HEK293 (cell line): ENCODE measurements at regions not wholly inside any gene's neighbourhood (a gene's known extent, or its start where the extent isn't known, plus 50 kb on each side); places are given as distances from the start of the nearest gene placed in this dataset.

ENCODE experiments used
- FEZF1 ChIP-seq: fragments of 450-650 bp; formaldehyde crosslinking; IDR thresholded peaks from 2 replicates; pipeline ENCODE4 v1.5.1; 2016; ENCODE audit warnings: missing biosample characterization, missing genetic modification characterization
- GLIS2 ChIP-seq: fragments of 450-650 bp; formaldehyde crosslinking; IDR thresholded peaks from 2 replicates; pipeline ENCODE4 v1.5.1; 2016; ENCODE audit warnings: missing biosample characterization, missing genetic modification characterization
- SETDB1 ChIP-seq: IDR thresholded peaks from one replicate; pipeline ENCODE4 v1.6.1; 2017; ENCODE audit warnings: mild to moderate bottlenecking, low read length, moderate library complexity, mixed read lengths; ENCODE audit not compliant: insufficient read length
- SP7 ChIP-seq: fragments of 450-650 bp; formaldehyde crosslinking; IDR thresholded peaks from 2 replicates; pipeline ENCODE4 v1.5.1; 2016; ENCODE audit warnings: missing biosample characterization, missing genetic modification characterization
- TRIM28 ChIP-seq: IDR thresholded peaks from 2 replicates; pipeline ENCODE4 v1.6.1; 2011; ENCODE audit warnings: low read length, control low read depth, borderline replicate concordance
- ZBTB11 ChIP-seq: fragments of 450-650 bp; formaldehyde crosslinking; conservative IDR thresholded peaks from 2 replicates; pipeline ENCODE4 v1.5.1; 2016; ENCODE audit warnings: low read depth, missing biosample characterization, missing genetic modification characterization
- ZBTB17 ChIP-seq: fragments of 450-650 bp; formaldehyde crosslinking; IDR thresholded peaks from 2 replicates; pipeline ENCODE4 v1.5.1; 2016; ENCODE audit warnings: missing biosample characterization, missing genetic modification characterization
- ZEB2 ChIP-seq: fragments of 450-650 bp; formaldehyde crosslinking; IDR thresholded peaks from 2 replicates; pipeline ENCODE4 v1.5.1; 2016; ENCODE audit warnings: missing biosample characterization, missing genetic modification characterization
- ZFP41 ChIP-seq: fragments of 450-650 bp; formaldehyde crosslinking; IDR thresholded peaks from 2 replicates; pipeline ENCODE4 v1.5.1; 2016; ENCODE audit warnings: missing biosample characterization, missing genetic modification characterization, borderline replicate concordance
- ZNF140 ChIP-seq: fragments of 450-650 bp; formaldehyde crosslinking; IDR thresholded peaks from 2 replicates; pipeline ENCODE4 v1.5.1; 2016; ENCODE audit warnings: missing biosample characterization, missing genetic modification characterization
- ZNF155 ChIP-seq: fragments of 450-650 bp; formaldehyde crosslinking; IDR thresholded peaks from 2 replicates; pipeline ENCODE4 v1.5.1; 2016; ENCODE audit warnings: missing biosample characterization, missing genetic modification characterization
- ZNF26 ChIP-seq: fragments of 450-650 bp; formaldehyde crosslinking; IDR thresholded peaks from 2 replicates; pipeline ENCODE4 v1.5.1; 2016; ENCODE audit warnings: missing biosample characterization, missing genetic modification characterization
- ZNF280D ChIP-seq: fragments of 450-650 bp; formaldehyde crosslinking; IDR thresholded peaks from 2 replicates; pipeline ENCODE4 v1.5.1; 2016; ENCODE audit warnings: missing biosample characterization, missing genetic modification characterization
- ZNF324 ChIP-seq: fragments of 450-650 bp; formaldehyde crosslinking; IDR thresholded peaks from 2 replicates; pipeline ENCODE4 v1.5.1; 2016; ENCODE audit warnings: missing biosample characterization, missing genetic modification characterization
- ZNF335 ChIP-seq: fragments of 450-650 bp; formaldehyde crosslinking; conservative IDR thresholded peaks from 2 replicates; pipeline ENCODE4 v1.5.1; 2016; ENCODE audit warnings: missing biosample characterization, missing genetic modification characterization
- ZNF341 ChIP-seq: fragments of 450-650 bp; formaldehyde crosslinking; IDR thresholded peaks from 2 replicates; pipeline ENCODE4; 2016; ENCODE audit warnings: low read depth, missing biosample characterization, missing genetic modification characterization
- ZNF366 ChIP-seq: fragments of 450-650 bp; formaldehyde crosslinking; conservative IDR thresholded peaks from 2 replicates; pipeline ENCODE4 v1.5.1; 2016; ENCODE audit warnings: missing biosample characterization, missing genetic modification characterization
- ZNF394 ChIP-seq: fragments of 450-650 bp; formaldehyde crosslinking; IDR thresholded peaks from 2 replicates; pipeline ENCODE4 v1.5.1; 2016; ENCODE audit warnings: missing biosample characterization, missing genetic modification characterization, mild to moderate bottlenecking, moderate library complexity, borderline replicate concordance
- ZNF398 ChIP-seq: fragments of 450-650 bp; formaldehyde crosslinking; IDR thresholded peaks from 2 replicates; pipeline ENCODE4 v1.5.1; 2017; ENCODE audit warnings: missing biosample characterization, missing genetic modification characterization
- ZNF501 ChIP-seq: fragments of 450-650 bp; formaldehyde crosslinking; IDR thresholded peaks from 2 replicates; pipeline ENCODE4 v1.5.1; 2016; ENCODE audit warnings: missing biosample characterization, missing genetic modification characterization
- ZNF510 ChIP-seq: fragments of 450-650 bp; formaldehyde crosslinking; IDR thresholded peaks from 2 replicates; pipeline ENCODE4 v1.5.1; 2018; ENCODE audit warnings: mild to moderate bottlenecking, missing genetic modification characterization, missing biosample characterization; ENCODE audit not compliant: insufficient replicate concordance
- ZNF549 ChIP-seq: fragments of 450-650 bp; IDR thresholded peaks from 2 replicates; pipeline ENCODE4 v1.5.1; 2018; ENCODE audit warnings: missing biosample characterization, missing genetic modification characterization, mild to moderate bottlenecking, inconsistent platforms, moderate library complexity
- ZNF561 ChIP-seq: fragments of 450-650 bp; IDR thresholded peaks from 2 replicates; pipeline ENCODE4 v1.5.1; 2018; ENCODE audit warnings: missing biosample characterization, missing genetic modification characterization, borderline replicate concordance
- ZNF621 ChIP-seq: fragments of 450-650 bp; formaldehyde crosslinking; IDR thresholded peaks from 2 replicates; pipeline ENCODE4 v1.5.1; 2017; ENCODE audit warnings: missing biosample characterization, missing genetic modification characterization
- ZNF692 ChIP-seq: fragments of 450-650 bp; formaldehyde crosslinking; IDR thresholded peaks from 2 replicates; pipeline ENCODE4 v1.5.1; 2016; ENCODE audit warnings: missing biosample characterization, missing genetic modification characterization
- ZNF785 ChIP-seq: fragments of 450-650 bp; formaldehyde crosslinking; IDR thresholded peaks from 2 replicates; pipeline ENCODE4 v1.5.1; 2016; ENCODE audit warnings: missing biosample characterization, missing genetic modification characterization
- ZNF792 ChIP-seq: fragments of 450-650 bp; formaldehyde crosslinking; IDR thresholded peaks from 2 replicates; pipeline ENCODE4 v1.5.1; 2016; ENCODE audit warnings: missing biosample characterization, missing genetic modification characterization
- ZNF830 ChIP-seq: fragments of 450-650 bp; IDR thresholded peaks from 2 replicates; pipeline ENCODE4 v1.5.0; 2018; ENCODE audit warnings: missing biosample characterization, missing genetic modification characterization, low read depth, mild to moderate bottlenecking, moderate library complexity
- ZSCAN18 ChIP-seq: fragments of 450-650 bp; formaldehyde crosslinking; IDR thresholded peaks from 2 replicates; pipeline ENCODE4 v1.5.1; 2016; ENCODE audit warnings: missing biosample characterization, missing genetic modification characterization

- TF ChIP-seq ZNF561 (tag by site-specific recombination) (no peak), ZNF155 (tag by site-specific recombination) (no peak), ZNF692 (tag by site-specific recombination) (peak; percentile 27; the same call in 1 of the 2 replicates), ZNF830 (tag by site-specific recombination) (no peak), TRIM28 (no peak), ZNF510 (tag by site-specific recombination) (no peak), ZNF26 (tag by site-specific recombination) (no peak), GLIS2 (tag by site-specific recombination) (no peak), ZNF366 (tag by site-specific recombination) (peak; percentile 44; the same call in 1 of the 2 replicates), ZNF398 (tag by site-specific recombination) (peak; percentile 49), ZNF280D (tag by site-specific recombination) (no peak), ZFP41 (tag by site-specific recombination) (no peak), ZNF785 (tag by site-specific recombination) (no peak), ZNF140 (tag by site-specific recombination) (no peak), ZNF341 (tag by site-specific recombination) (no peak), ZNF335 (tag by site-specific recombination) (peak; percentile 30; the same call in 1 of the 2 replicates), ZNF394 (0 out of 2 replicates have a peak, but pooled peaks have one; percentile 41), ZBTB17 (no peak), FEZF1 (tag by site-specific recombination) (peak; percentile 65), ZNF792 (tag by site-specific recombination) (peak; percentile 91), ZNF324 (tag by site-specific recombination) (no peak), ZEB2 (tag by site-specific recombination) (no peak), ZNF549 (no peak), SP7 (tag by site-specific recombination) (no peak), SETDB1 (no peak), ZNF621 (tag by site-specific recombination) (no peak), ZBTB11 (no peak), ZNF501 (no peak), ZSCAN18 (tag by site-specific recombination) (no peak)
Measured at GRCh38 chr7:114312649-114313048, 102.0 kb upstream of the FOXP2 start (continued).
